Gastroesophageal sphincter (tissue), 3 donors: ENCODE measurements at regions not wholly inside any gene's neighbourhood (a gene's known extent, or its start where the extent isn't known, plus 50 kb on each side); places are given as distances from the start of the nearest gene placed in this dataset.

ENCODE experiments used
- EP300 ChIP-seq: sonication (generic); formaldehyde crosslinking; IDR thresholded peaks from one replicate; pipeline ENCODE4 v1.6.1; 2017; ENCODE audit warnings: antibody characterized with exemption, mild to moderate bottlenecking
- POLR2A ChIP-seq, 2 donors: fragments of 450-650 bp; IDR thresholded peaks; one replicate each; pipeline ENCODE4 v1.6.1; 2017; ENCODE audit warnings: antibody characterized with exemption in 2 of 2, mild to moderate bottlenecking in 2 of 2, moderate library complexity in 1 of 2
- POLR2AphosphoS5 ChIP-seq: sonication (generic); formaldehyde crosslinking; IDR thresholded peaks from one replicate; pipeline ENCODE4 v1.6.1; 2017; ENCODE audit warnings: antibody characterized with exemption
- TF ChIP-seq, protein P1 (sequence below), 4 experiments: fragments of 200-600 bp in 2 of 4; fragments of 450-650 bp in 2 of 4; sonication (generic) in 1 of 4; IDR thresholded peaks; one replicate each; pipeline ENCODE4 v1.5.1; 2017 to 2019; ENCODE audit warnings: antibody characterized with exemption in 4 of 4, mild to moderate bottlenecking in 2 of 4, moderate library complexity in 2 of 4

DNA sequence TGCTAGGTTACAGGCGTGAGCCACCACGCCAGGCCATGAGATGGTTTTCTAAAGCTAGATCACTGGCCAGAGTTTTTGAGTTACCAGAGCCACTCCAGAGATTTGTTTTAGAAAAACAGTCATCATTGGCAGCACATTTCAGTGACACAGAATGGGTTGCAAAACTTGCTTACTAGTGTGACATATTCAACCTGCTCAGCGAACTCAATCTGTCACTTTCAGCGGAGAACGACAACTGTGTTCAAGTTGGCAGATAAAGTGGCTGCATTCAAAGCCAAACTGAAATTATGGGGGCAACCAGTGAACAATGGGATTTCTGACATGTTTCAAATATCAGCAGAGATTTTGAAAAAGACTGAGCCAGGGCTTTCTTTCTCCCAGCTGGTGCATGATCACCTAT is 456.3 kb upstream of the ISX start:
- TF ChIP-seq, protein P1, sequence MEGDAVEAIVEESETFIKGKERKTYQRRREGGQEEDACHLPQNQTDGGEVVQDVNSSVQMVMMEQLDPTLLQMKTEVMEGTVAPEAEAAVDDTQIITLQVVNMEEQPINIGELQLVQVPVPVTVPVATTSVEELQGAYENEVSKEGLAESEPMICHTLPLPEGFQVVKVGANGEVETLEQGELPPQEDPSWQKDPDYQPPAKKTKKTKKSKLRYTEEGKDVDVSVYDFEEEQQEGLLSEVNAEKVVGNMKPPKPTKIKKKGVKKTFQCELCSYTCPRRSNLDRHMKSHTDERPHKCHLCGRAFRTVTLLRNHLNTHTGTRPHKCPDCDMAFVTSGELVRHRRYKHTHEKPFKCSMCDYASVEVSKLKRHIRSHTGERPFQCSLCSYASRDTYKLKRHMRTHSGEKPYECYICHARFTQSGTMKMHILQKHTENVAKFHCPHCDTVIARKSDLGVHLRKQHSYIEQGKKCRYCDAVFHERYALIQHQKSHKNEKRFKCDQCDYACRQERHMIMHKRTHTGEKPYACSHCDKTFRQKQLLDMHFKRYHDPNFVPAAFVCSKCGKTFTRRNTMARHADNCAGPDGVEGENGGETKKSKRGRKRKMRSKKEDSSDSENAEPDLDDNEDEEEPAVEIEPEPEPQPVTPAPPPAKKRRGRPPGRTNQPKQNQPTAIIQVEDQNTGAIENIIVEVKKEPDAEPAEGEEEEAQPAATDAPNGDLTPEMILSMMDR (IDR thresholded peaks at IDR 0.05): no peak
- no peak for TF ChIP-seq POLR2A (IDR thresholded peaks at IDR 0.05)
- no peak for TF ChIP-seq POLR2AphosphoS5
- TF ChIP-seq EP300: no peak
